GM23338 (cell line): ENCODE measurements at regions not wholly inside any gene's neighbourhood (a gene's known extent, or its start where the extent isn't known, plus 50 kb on each side); places are given as distances from the start of the nearest gene placed in this dataset.

Source experiments
- CREB1 ChIP-seq: fragments of 250-450 bp; sonication (Bioruptor Pico); IDR thresholded peaks from 2 replicates; pipeline ENCODE4 v1.5.0; 2020; ENCODE audit warnings: low read depth, mild to moderate bottlenecking, moderate library complexity
- EZH2 ChIP-seq: fragments of 200-600 bp; sonication (generic); IDR thresholded peaks from one replicate; pipeline ENCODE4 v1.8.0; 2017; ENCODE audit warnings: antibody characterized with exemption, mild to moderate bottlenecking, low read depth; ENCODE audit not compliant: unreplicated experiment
- EZH2phosphoT487 ChIP-seq: fragments of 200-600 bp; sonication (generic); IDR thresholded peaks from one replicate; pipeline ENCODE4 v1.8.1; 2018; ENCODE audit warnings: antibody characterized with exemption; ENCODE audit not compliant: unreplicated experiment
- POLR2AphosphoS5 ChIP-seq: IDR thresholded peaks from 2 replicates; pipeline ENCODE4 v1.6.1; 2016; ENCODE audit warnings: antibody characterized with exemption, low read depth
- ZNF114 ChIP-seq: fragments of 250-450 bp; sonication (Bioruptor Pico); IDR thresholded peaks from 2 replicates; pipeline ENCODE4 v1.5.0; 2020; ENCODE audit warnings: mild to moderate bottlenecking, moderate library complexity
- TF ChIP-seq, protein P1 (sequence below), 2 experiments: fragments of 200-600 bp in 1 of 2; sonication (generic) in 1 of 2; conservative IDR thresholded peaks; 2 replicates each; pipeline versions ENCODE4 v1.5.1 to v1.6.1; 2016 to 2017; ENCODE audit warnings: antibody characterized with exemption in 2 of 2, low read depth in 2 of 2, mild to moderate bottlenecking in 2 of 2, moderate library complexity in 1 of 2
- TF ChIP-seq, protein P2 (sequence below): IDR thresholded peaks from one replicate; pipeline ENCODE4 v1.6.1; 2018; ENCODE audit warnings: antibody characterized with exemption; ENCODE audit not compliant: unreplicated experiment

DNA sequence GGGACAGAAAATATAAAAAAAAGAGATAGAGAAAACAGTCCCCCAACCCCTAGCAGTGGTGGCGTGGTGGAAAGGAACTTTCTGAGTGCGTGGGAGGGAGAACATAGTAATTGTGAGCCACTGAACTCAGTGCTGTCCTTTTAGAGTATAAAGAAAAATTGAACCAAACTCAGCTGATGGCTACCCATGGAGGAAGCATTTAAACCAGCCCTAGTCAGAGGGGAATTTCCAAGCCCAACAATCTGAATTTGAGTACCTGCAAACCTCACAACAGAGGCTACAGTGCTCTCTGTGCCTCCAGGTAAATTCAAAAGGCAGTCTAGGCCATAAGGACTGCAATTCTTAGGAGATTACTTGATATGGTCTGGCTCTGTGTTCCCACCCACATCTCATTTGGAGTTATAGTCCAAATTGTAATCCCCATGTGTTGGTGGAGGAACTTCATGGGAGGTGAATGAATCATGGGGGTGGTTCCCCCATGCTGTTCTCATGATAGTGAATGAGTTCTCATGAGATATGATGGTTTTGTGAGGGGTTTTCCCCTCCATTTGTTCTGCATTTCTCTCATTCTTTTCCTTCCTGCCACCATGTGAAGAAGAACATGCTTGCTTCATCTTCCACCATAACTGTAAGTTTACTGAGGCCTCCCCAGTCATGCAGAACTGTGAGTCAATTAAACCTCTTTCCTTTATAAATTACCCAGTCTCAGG lies 687.8 kb downstream of the FAM181B start:
- TF ChIP-seq, protein P1, sequence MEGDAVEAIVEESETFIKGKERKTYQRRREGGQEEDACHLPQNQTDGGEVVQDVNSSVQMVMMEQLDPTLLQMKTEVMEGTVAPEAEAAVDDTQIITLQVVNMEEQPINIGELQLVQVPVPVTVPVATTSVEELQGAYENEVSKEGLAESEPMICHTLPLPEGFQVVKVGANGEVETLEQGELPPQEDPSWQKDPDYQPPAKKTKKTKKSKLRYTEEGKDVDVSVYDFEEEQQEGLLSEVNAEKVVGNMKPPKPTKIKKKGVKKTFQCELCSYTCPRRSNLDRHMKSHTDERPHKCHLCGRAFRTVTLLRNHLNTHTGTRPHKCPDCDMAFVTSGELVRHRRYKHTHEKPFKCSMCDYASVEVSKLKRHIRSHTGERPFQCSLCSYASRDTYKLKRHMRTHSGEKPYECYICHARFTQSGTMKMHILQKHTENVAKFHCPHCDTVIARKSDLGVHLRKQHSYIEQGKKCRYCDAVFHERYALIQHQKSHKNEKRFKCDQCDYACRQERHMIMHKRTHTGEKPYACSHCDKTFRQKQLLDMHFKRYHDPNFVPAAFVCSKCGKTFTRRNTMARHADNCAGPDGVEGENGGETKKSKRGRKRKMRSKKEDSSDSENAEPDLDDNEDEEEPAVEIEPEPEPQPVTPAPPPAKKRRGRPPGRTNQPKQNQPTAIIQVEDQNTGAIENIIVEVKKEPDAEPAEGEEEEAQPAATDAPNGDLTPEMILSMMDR (conservative IDR thresholded peaks at IDR 0.05; ENCODE audit: low read depth in 2 of 2) = no peak
- TF ChIP-seq EZH2 (no peak), EZH2phosphoT487 (no peak), ZNF114 (CRISPR knock-in tag) (no peak), POLR2AphosphoS5 (no peak), CREB1 (no peak)
- TF ChIP-seq, protein P2, sequence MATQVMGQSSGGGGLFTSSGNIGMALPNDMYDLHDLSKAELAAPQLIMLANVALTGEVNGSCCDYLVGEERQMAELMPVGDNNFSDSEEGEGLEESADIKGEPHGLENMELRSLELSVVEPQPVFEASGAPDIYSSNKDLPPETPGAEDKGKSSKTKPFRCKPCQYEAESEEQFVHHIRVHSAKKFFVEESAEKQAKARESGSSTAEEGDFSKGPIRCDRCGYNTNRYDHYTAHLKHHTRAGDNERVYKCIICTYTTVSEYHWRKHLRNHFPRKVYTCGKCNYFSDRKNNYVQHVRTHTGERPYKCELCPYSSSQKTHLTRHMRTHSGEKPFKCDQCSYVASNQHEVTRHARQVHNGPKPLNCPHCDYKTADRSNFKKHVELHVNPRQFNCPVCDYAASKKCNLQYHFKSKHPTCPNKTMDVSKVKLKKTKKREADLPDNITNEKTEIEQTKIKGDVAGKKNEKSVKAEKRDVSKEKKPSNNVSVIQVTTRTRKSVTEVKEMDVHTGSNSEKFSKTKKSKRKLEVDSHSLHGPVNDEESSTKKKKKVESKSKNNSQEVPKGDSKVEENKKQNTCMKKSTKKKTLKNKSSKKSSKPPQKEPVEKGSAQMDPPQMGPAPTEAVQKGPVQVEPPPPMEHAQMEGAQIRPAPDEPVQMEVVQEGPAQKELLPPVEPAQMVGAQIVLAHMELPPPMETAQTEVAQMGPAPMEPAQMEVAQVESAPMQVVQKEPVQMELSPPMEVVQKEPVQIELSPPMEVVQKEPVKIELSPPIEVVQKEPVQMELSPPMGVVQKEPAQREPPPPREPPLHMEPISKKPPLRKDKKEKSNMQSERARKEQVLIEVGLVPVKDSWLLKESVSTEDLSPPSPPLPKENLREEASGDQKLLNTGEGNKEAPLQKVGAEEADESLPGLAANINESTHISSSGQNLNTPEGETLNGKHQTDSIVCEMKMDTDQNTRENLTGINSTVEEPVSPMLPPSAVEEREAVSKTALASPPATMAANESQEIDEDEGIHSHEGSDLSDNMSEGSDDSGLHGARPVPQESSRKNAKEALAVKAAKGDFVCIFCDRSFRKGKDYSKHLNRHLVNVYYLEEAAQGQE = no peak
